PFSK-1 (cell line): ENCODE measurements at regions not wholly inside any gene's neighbourhood (a gene's known extent, or its start where the extent isn't known, plus 50 kb on each side); places are given as distances from the start of the nearest gene placed in this dataset.

ENCODE experiments used
- FOXP2 ChIP-seq: optimal IDR thresholded peaks from 2 replicates; pipeline ENCODE3; 2011; ENCODE audit warnings: borderline replicate concordance, control low read depth, inconsistent platforms; ENCODE audit not compliant: insufficient read depth; ENCODE audit errors: extremely low read length, extremely low read depth
- POLR2AphosphoS5 ChIP-seq: IDR thresholded peaks from 2 replicates; pipeline ENCODE4 v1.6.1; 2012; ENCODE audit warnings: low read depth, mild to moderate bottlenecking, control low read depth, low read length, moderate library complexity
- REST ChIP-seq, 2 experiments: IDR thresholded peaks; 2 replicates each; pipeline versions ENCODE4 v1.6.1 to v1.8.0; 2011 to 2012; ENCODE audit warnings: low read depth in 2 of 2, low read length in 2 of 2, control low read depth in 1 of 2, inconsistent platforms in 1 of 2, mild to moderate bottlenecking in 1 of 2, moderate library complexity in 1 of 2; ENCODE audit not compliant: insufficient read depth in 1 of 2
- TAF1 ChIP-seq: IDR thresholded peaks from 2 replicates; pipeline ENCODE4 v1.6.1; 2012; ENCODE audit warnings: low read length, control low read depth, borderline replicate concordance; ENCODE audit not compliant: insufficient read depth

- TF ChIP-seq POLR2AphosphoS5 (no peak), TAF1 (no peak), REST (IDR thresholded peaks at IDR 0.05; ENCODE audit: insufficient read depth in 1 of 2, low read depth in 2 of 2, low read length in 2 of 2) (no peak), FOXP2 (no peak)
These were observed 203.3 kb upstream of the FAM241A start for GRCh38 chr4:111941957-111942356.
